GM19372 (cell line): ENCODE measurements at regions not wholly inside any gene's neighbourhood (a gene's known extent, or its start where the extent isn't known, plus 50 kb on each side); places are given as distances from the start of the nearest gene placed in this dataset.
A peak's percentile ranks its signal among the peaks of the same experiment; 100 is the strongest.
"Not testable (repeated sequence)": the region's sequence is repeated elsewhere in the genome, so short reads cannot be mapped to it uniquely, and the experiment has no call there.

Experiments used
- ATAC-seq: cut with Tn5 transposase; IDR thresholded peaks from one replicate; pipeline ENCODE4 v1.9.1; 2021; ENCODE audit warnings: mild to moderate bottlenecking, low read depth, moderate library complexity; ENCODE audit not compliant: unreplicated experiment

- ATAC-seq = no peak
Observed at GRCh38 chr15:92803536-92803851, 96.6 kb upstream of the CHD2 start.

GRCh38 chr15:92803852-92804609 lies 96.1 kb upstream of the CHD2 start:
- peak; percentile 33 for ATAC-seq

GRCh38 chr15:92804610-92804936 lies 95.6 kb upstream of the CHD2 start:
- not testable (repeated sequence) for ATAC-seq

DNA sequence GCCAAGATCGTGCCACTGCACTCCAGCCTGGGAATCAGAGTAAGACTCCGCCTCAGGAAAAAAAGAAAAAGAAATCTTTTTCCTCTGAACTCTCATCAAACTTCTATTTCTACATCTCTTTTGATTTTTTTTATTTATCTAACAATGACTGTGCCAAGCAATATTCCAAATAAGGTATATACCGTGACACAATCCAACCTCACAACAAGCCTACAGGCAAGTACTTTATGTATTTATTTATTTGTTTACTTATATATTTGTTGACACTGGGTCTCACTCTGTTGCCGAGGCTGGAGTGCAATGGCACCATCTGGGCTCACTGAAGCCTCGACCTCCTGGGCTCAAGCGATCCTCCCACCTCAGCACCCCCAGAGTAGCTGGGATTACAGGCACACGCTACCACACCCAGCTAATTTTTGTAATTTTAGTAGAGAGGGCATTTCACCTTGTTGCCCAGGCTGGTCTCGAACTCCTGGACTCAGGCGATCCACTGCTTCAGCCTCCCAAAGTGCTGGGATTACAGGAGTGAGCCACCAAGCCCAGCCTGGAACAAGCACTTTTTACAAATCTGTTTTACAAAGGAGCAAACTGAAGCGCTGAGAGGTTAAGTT lies 94.9 kb upstream of the CHD2 start:
- no peak for ATAC-seq

- ATAC-seq = not testable (repeated sequence)
Observed at GRCh38 chr15:92806171-92806570, 94.0 kb upstream of the CHD2 start.

DNA sequence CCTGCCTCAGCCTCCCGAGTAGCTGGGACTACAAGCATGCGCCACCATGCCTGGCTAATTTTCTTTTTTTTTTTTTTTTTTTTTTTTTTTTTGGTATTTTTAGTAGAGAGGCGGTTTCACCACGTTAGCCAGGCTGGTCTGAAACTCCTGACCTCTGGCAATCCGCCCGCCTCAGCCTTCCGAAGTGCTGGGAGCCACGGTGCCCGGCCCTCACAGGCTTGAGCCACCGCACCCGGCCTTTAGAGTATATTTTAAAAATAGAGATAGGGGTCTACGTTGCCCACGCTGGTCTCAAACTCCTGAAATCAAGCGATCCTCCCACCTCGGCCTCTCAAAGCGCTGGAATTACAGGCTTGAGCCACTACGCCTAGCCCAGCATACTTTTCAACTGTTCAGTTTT lies 93.4 kb upstream of the CHD2 start:
- no peak for ATAC-seq

DNA sequence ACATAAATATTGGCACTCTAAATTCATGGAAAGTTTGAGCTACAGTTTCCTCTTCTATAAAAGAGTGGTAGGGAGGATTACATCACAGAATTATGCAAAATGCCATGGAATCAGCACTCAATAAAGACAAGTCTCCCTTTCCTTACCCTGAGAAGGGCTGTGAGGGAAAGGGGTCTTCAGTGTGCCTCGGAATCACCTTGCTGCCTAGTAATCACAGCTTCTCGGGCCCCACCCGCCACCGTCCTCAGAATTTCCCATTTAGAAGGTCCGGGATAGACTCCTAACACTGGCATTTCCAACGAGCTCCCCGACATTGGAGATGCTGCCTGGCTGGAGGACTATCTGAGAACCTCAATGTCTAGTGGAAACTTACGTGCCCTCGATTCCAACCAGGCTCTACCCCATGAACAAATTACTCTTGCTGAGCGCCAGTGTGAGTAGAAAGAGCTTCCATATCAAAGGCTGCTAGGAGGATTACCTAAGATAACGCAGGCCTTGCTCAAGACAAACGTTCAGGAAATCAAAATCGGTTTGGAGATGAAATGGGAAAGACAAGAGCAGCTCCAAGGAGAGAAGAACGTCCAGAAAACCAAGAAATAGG lies 92.1 kb upstream of the CHD2 start:
- ATAC-seq = no peak

DNA sequence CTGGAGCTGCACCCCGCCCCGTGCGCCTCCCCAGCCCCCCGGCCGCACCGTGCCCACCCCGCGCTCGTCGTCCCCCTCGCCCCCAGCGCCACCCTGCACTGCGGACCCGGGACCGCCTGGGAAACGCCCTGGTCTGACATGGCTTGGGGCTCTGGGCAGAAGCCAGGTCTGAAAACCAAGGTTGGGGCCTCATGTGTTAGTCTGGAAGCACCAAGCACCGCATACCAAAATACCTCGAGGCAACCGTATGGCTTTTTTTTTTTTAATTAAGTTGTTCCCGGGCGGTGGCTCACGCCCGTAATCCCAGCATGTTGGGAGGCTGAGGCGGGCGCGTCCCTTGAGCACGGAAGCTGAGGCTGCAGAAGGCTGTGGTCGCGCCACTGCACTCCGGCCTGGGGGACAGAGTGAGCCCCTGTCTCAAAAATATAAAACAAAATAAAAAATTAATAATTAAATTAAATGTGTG lies 91.5 kb upstream of the CHD2 start:
- peak; percentile 14 for ATAC-seq

- ATAC-seq = peak; percentile 76
Observed at GRCh38 chr15:92809064-92809879, 90.9 kb upstream of the CHD2 start.

DNA sequence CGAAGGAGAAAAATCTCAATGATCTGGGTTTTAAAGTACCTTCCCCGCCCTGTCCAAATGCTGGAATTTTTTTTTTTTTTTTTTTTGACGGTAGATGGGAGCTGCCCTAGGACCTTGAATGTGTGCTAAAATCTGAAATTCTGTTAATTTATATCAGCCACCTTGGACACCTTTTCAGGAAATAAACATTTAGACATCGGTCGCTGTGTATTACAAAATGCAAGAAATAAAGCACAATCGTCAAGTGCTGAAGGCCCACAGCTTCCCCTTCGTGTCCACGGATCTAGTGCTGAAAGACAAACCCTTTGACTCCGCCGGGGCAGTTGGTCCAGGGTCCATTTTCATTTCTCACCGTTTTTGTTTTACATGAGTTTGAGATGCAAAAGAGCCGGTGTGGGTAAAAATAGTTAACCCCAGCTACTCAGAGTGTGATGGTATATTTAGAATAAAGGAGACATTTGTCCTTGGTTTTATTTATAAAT lies 90.2 kb upstream of the CHD2 start:
- no peak for ATAC-seq

GRCh38 chr15:92810418-92811138 lies 89.5 kb upstream of the CHD2 start:
- no peak for ATAC-seq

DNA sequence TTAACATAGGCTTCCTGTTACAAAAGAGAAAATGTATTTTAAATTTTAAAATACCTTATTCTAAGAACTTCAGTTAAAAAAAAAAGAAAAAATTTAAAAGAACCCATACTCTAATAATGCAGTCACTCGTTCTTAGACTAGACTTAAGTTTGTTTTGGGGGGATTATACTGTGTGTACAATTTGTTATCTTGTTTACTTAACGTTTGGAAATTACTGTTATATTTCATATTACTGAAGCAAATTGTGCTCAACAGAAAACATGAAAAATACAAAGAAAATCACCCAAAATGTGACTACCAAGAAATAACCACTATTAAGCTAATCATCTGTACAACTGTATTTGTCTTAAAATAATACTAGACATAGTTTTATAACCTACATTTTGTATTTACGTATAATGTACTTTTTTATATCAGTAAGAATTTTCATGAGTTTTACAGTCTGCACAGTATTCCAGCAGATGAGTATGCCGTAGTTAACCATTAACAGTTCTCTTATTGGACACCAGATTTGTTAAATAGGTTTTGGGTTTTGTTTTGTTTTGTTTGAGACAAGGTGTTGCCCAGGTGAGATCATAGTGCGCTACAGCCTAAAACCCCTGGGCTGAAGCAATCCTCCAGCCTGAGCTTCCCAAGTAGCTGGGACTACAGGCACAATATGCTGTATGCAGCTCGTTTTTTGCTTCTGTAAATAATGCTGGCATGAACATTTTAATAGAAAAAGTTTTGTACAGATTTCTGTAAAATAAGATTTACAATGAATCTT lies 88.8 kb upstream of the CHD2 start:
- no peak for ATAC-seq

DNA sequence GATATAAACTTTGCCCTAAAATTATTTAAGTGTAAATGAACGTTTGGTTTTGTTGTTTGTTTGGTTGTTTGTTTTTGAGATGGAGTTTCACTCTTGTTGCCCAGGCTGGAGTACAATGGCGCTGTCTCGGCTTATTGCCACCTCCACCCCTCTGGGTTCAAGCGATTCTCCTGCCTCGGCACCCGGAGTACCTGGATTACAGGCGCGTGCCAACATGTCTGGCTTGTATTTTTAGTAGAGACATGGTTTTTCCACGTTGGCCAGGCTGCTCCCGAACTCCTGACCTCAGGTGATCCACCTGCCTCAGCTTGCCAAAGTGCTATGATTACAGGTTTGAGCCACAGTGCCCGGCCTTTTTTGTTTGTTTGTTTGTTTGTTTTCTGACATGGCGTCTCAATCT lies 87.9 kb upstream of the CHD2 start:
- no peak for ATAC-seq

DNA sequence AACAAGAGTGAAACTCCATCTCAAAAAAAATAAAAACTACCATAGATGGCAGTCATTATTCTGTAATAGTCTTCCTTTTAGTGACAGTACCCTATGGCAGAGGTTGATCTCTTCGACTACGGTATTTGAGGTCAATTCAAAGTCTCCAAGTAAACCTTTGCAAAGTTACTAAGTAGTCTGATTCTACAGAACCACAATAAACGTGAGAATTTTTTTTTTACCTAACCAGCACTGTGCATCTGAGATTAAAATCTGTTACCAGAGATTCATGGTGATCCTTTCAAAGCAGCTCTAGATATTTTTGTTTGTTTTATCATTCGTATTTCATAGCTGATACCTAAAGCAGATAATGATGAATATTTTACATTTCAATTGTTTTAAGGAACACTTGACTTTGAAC lies 86.6 kb upstream of the CHD2 start:
- ATAC-seq = no peak

DNA sequence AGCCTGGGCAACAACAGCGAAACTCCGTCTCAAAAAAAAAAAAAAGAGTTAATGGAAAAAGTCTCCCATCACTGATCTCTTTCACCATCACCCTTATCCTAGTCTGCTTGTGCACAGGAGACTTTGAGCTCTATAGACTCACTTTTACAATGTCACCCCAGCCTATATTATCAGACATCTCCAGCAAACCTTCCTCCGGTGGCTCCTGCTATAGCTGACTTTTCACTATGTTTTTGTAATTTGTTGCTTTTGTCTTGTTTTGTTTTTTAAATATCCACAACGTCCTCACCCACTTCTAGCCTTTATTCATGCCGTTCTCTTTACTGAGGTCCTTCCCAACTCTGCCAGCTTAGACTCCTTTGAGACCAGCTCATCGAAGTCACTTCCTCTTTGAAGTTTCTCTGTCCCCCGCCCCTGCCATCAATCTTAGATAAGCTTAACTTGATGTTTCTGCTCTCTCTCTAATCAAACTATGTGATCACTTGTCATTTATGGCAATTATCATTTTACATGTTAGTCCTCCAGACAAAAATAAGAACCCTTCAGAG lies 82.7 kb upstream of the CHD2 start:
- ATAC-seq = no peak

GRCh38 chr15:92818651-92819277 lies 81.4 kb upstream of the CHD2 start:
- ATAC-seq = no peak

GRCh38 chr15:92819278-92820235 lies 80.6 kb upstream of the CHD2 start:
- ATAC-seq = peak; percentile 6
